ENCODE measurements at regions not wholly inside any gene's neighbourhood (a gene's known extent, or its start where the extent isn't known, plus 50 kb on each side); places are given as distances from the start of the nearest gene placed in this dataset.

- TF ChIP-seq ZNF691 (CRISPR knock-in tag; IDR thresholded peaks at IDR 0.05; ENCODE audit: borderline replicate concordance, low read depth), result no peak
- TF ChIP-seq FOXP1 (IDR thresholded peaks at IDR 0.05), result no peak
- TF ChIP-seq FOXP1 (CRISPR knock-in tag; IDR thresholded peaks at IDR 0.05), result no peak
- TF ChIP-seq POLR2A (IDR thresholded peaks at IDR 0.05; ENCODE audit: insufficient read depth in 1 of 2, low read depth in 2 of 2, low read length in 2 of 2), result no peak
- TF ChIP-seq ZSCAN30 (CRISPR knock-in tag; IDR thresholded peaks at IDR 0.05), result no peak
- TF ChIP-seq ZNF263 (CRISPR knock-in tag; IDR thresholded peaks at IDR 0.05), result no peak
- TF ChIP-seq CTCF (CRISPR knock-in tag; IDR thresholded peaks at IDR 0.05), result no peak
- TF ChIP-seq ZFP62 (CRISPR knock-in tag; IDR thresholded peaks at IDR 0.05), result no peak
- no peak for TF ChIP-seq ATF2 (CRISPR knock-in tag; IDR thresholded peaks at IDR 0.05)
- no peak for TF ChIP-seq PAX8 (CRISPR knock-in tag; IDR thresholded peaks at IDR 0.05; ENCODE audit: borderline replicate concordance)
- no peak for TF ChIP-seq FLYWCH1 (CRISPR knock-in tag; IDR thresholded peaks at IDR 0.05)
- no peak for TF ChIP-seq SMARCE1 (IDR thresholded peaks at IDR 0.05; ENCODE audit: borderline replicate concordance)
- TF ChIP-seq NFAT5 (CRISPR knock-in tag; IDR thresholded peaks at IDR 0.05), result no peak
- TF ChIP-seq SIN3A (IDR thresholded peaks at IDR 0.05; ENCODE audit: borderline replicate concordance, low read depth, low read length), result no peak
- no peak for TF ChIP-seq NR0B2 (CRISPR knock-in tag; IDR thresholded peaks at IDR 0.05)
Measured at GRCh38 chr14:51419685-51420084, 179.6 kb downstream of the TMX1 start.

All from HepG2 (cell line).